ENCODE measurements at regions not wholly inside any gene's neighbourhood (a gene's known extent, or its start where the extent isn't known, plus 50 kb on each side); places are given as distances from the start of the nearest gene placed in this dataset.

- TF ChIP-seq CTCF (conservative IDR thresholded peaks at IDR 0.05 in 1 of 2, IDR thresholded peaks at IDR 0.05 in 1 of 2; ENCODE audit: low read depth in 1 of 2, low read length in 2 of 2) (no peak), EZH2 (IDR thresholded peaks at IDR 0.05; ENCODE audit: low read length, missing control alignments) (no peak)
Observed at GRCh38 chr5:23146183-23146582, 293.0 kb upstream of the CDH12 start.

All from fibroblast of lung (primary cell).